Ishikawa (cell line): ENCODE measurements at regions not wholly inside any gene's neighbourhood (a gene's known extent, or its start where the extent isn't known, plus 50 kb on each side); places are given as distances from the start of the nearest gene placed in this dataset.

ENCODE experiments used
- CEBPB ChIP-seq: IDR thresholded peaks from 2 replicates; pipeline ENCODE4 v1.6.1; 2012
- EP300 ChIP-seq: IDR thresholded peaks from 2 replicates; pipeline ENCODE4 v1.6.1; 2012; ENCODE audit warnings: borderline replicate concordance
- FOXM1 ChIP-seq: IDR thresholded peaks from 2 replicates; pipeline ENCODE4 v1.6.1; 2012; ENCODE audit warnings: low read depth, borderline replicate concordance

GRCh38 chr11:135046556-135046955 is 634.5 kb upstream of the B3GAT1 start:
- no peak for TF ChIP-seq FOXM1
- TF ChIP-seq EP300 = no peak
- TF ChIP-seq CEBPB = no peak
